Cardiac muscle cell (in vitro differentiated cells and primary cell): ENCODE measurements at regions not wholly inside any gene's neighbourhood (a gene's known extent, or its start where the extent isn't known, plus 50 kb on each side); places are given as distances from the start of the nearest gene placed in this dataset.

Experiments used
- DNase-seq, 2 donors: peaks; one replicate each; pipeline versions ENCODE4 v3.0.0 to v3.0.0-alpha.2; 2010 to 2017; ENCODE audit warnings: low read depth in 1 of 2, low spot score in 1 of 2
- H3K27ac ChIP-seq: fragments of 200-600 bp; sonication (generic); 2 replicates; pipeline ENCODE4 v1.5.1; 2016
- H3K27me3 ChIP-seq: fragments of 200-600 bp; sonication (generic); 2 replicates; pipeline ENCODE4 v1.6.0; 2016; ENCODE audit warnings: control low read depth
- H3K36me3 ChIP-seq: fragments of 200-600 bp; sonication (generic); 2 replicates; pipeline ENCODE4 v1.5.1; 2016; ENCODE audit warnings: control low read depth
- H3K4me1 ChIP-seq: fragments of 200-600 bp; sonication (generic); 2 replicates; pipeline ENCODE4 v1.8.1; 2017; ENCODE audit warnings: low read depth, mild to moderate bottlenecking, mixed run types
- H3K4me3 ChIP-seq: fragments of 200-600 bp; sonication (generic); 2 replicates; pipeline ENCODE4 v1.5.1; 2016; ENCODE audit warnings: mild to moderate bottlenecking
- H3K9me3 ChIP-seq: fragments of 200-600 bp; sonication (generic); 2 replicates; pipeline ENCODE4 v1.5.1; 2017; ENCODE audit warnings: low read depth, mild to moderate bottlenecking, control low read depth
- CTCF ChIP-seq: IDR thresholded peaks from 2 replicates; pipeline ENCODE4 v1.5.1; 2012; ENCODE audit warnings: low read depth, mild to moderate bottlenecking, low read length

GRCh38 chr15:69505956-69506556 lies 53.4 kb downstream of the RPLP1 start:
- no peaks in the 10 kb centered on the region for H3K9me3 ChIP-seq
- no peaks in the 10 kb centered on the region for H3K4me1 ChIP-seq
- no peak for TF ChIP-seq CTCF
- H3K36me3 ChIP-seq = no peaks in the 10 kb centered on the region
- DNase-seq = no peak
- no peak overlapping the region for H3K27ac ChIP-seq
- H3K4me3 ChIP-seq = no peak overlapping the region
- no peaks in the 10 kb centered on the region for H3K27me3 ChIP-seq

- no peak overlapping the region for H3K27ac ChIP-seq
- no peaks in the 10 kb centered on the region for H3K4me1 ChIP-seq
- no peaks in the 10 kb centered on the region for H3K36me3 ChIP-seq
- H3K9me3 ChIP-seq = no peaks in the 10 kb centered on the region
- no peak for TF ChIP-seq CTCF
- no peak overlapping the region for H3K4me3 ChIP-seq
- DNase-seq = no peak
- no peaks in the 10 kb centered on the region for H3K27me3 ChIP-seq
Observed at GRCh38 chr15:69508659-69509058, 56.0 kb downstream of the RPLP1 start.

- TF ChIP-seq CTCF = no peak
- no peak for DNase-seq
- no peaks in the 10 kb centered on the region for H3K36me3 ChIP-seq
Observed at GRCh38 chr15:69509131-69509530, 56.5 kb downstream of the RPLP1 start.

GRCh38 chr15:69510556-69510955 lies 57.9 kb downstream of the RPLP1 start:
- no peak for TF ChIP-seq CTCF
- H3K9me3 ChIP-seq = no peaks in the 10 kb centered on the region
- H3K27me3 ChIP-seq = no peaks in the 10 kb centered on the region
- H3K27ac ChIP-seq = no peak overlapping the region
- no peaks in the 10 kb centered on the region for H3K36me3 ChIP-seq
- H3K4me1 ChIP-seq = no peaks in the 10 kb centered on the region
- DNase-seq = no peak
- no peak overlapping the region for H3K4me3 ChIP-seq

More at GRCh38 chr15:69509131-69509530, 56.5 kb downstream of the RPLP1 start:
- no peak overlapping the region for H3K27ac ChIP-seq
- no peaks in the 10 kb centered on the region for H3K9me3 ChIP-seq
- no peaks in the 10 kb centered on the region for H3K27me3 ChIP-seq
- no peaks in the 10 kb centered on the region for H3K4me1 ChIP-seq
- no peak overlapping the region for H3K4me3 ChIP-seq

GRCh38 chr15:69511015-69511414 lies 58.4 kb downstream of the RPLP1 start:
- Histone ChIP-seq H3K27ac (no peak overlapping the region), H3K4me3 (no peak overlapping the region), H3K27me3 (no peaks in the 10 kb centered on the region), H3K4me1 (no peaks in the 10 kb centered on the region), H3K36me3 (no peaks in the 10 kb centered on the region), H3K9me3 (no peaks in the 10 kb centered on the region)
- DNase-seq = no peak
- TF ChIP-seq CTCF = no peak
